Type B pancreatic cell (in vitro differentiated cells): ENCODE measurements at regions not wholly inside any gene's neighbourhood (a gene's known extent, or its start where the extent isn't known, plus 50 kb on each side); places are given as distances from the start of the nearest gene placed in this dataset.

Source experiments
- DNase-seq: peaks from one replicate; pipeline ENCODE4 v3.0.0; 2021; ENCODE audit warnings: mixed read lengths; ENCODE audit not compliant: unreplicated experiment; ENCODE audit errors: extremely low spot score
- H3K27ac Mint-ChIP-seq: 2 replicates; pipeline ENCODE4 v1.8.0; 2021; ENCODE audit warnings: mild to moderate bottlenecking, mixed read lengths
- H3K27me3 Mint-ChIP-seq: 2 replicates; pipeline ENCODE4 v1.8.0; 2021; ENCODE audit warnings: mixed read lengths
- H3K36me3 Mint-ChIP-seq: 2 replicates; pipeline ENCODE4 v1.8.0; 2021; ENCODE audit warnings: mixed read lengths
- H3K4me1 Mint-ChIP-seq: one replicate; pipeline ENCODE4 v1.8.0; 2021; ENCODE audit warnings: mixed read lengths; ENCODE audit not compliant: unreplicated experiment
- H3K4me3 Mint-ChIP-seq: 2 replicates; pipeline ENCODE4 v1.8.0; 2021; ENCODE audit warnings: mild to moderate bottlenecking, mixed read lengths
- H3K9me3 Mint-ChIP-seq: 2 replicates; pipeline ENCODE4 v1.8.0; 2021; ENCODE audit warnings: mixed read lengths
- CTCF ChIP-seq: fragments of 200-600 bp; sonication (generic); conservative IDR thresholded peaks from 2 replicates; pipeline ENCODE4 v1.5.0; 2021; ENCODE audit warnings: antibody characterized with exemption, mild to moderate bottlenecking

- DNase-seq, result no peak
- Mint-ChIP-seq H3K4me1 (peaks cover 4% of the 10 kb centered on the region), H3K27ac (no peak overlapping the region), H3K36me3 (no peaks in the 10 kb centered on the region), H3K4me3 (no peak overlapping the region), H3K9me3 (no peaks in the 10 kb centered on the region), H3K27me3 (no peaks in the 10 kb centered on the region)
- no peak for TF ChIP-seq CTCF
These were observed 1222.3 kb upstream of the SLC10A2 start for GRCh38 chr13:104288496-104288895.

- H3K4me1 Mint-ChIP-seq, result peaks cover 4% of the 10 kb centered on the region
- H3K4me3 Mint-ChIP-seq, result no peak overlapping the region
- H3K36me3 Mint-ChIP-seq, result no peaks in the 10 kb centered on the region
- no peak overlapping the region for H3K27ac Mint-ChIP-seq
- TF ChIP-seq CTCF, result no peak
- no peaks in the 10 kb centered on the region for H3K27me3 Mint-ChIP-seq
- H3K9me3 Mint-ChIP-seq, result no peaks in the 10 kb centered on the region
- no peak for DNase-seq
These were observed 1220.5 kb upstream of the SLC10A2 start for GRCh38 chr13:104286566-104287290.

GRCh38 chr13:104281910-104282309 lies 1215.7 kb upstream of the SLC10A2 start:
- no peak for DNase-seq
- no peak overlapping the region for H3K27ac Mint-ChIP-seq
- no peaks in the 10 kb centered on the region for H3K27me3 Mint-ChIP-seq
- TF ChIP-seq CTCF, result no peak
- H3K36me3 Mint-ChIP-seq, result no peaks in the 10 kb centered on the region
- H3K4me1 Mint-ChIP-seq, result peaks cover 2% of the 10 kb centered on the region
- H3K4me3 Mint-ChIP-seq, result no peak overlapping the region
- H3K9me3 Mint-ChIP-seq, result no peaks in the 10 kb centered on the region

- H3K27ac Mint-ChIP-seq, result no peak overlapping the region
- no peak for TF ChIP-seq CTCF
These were observed 1204.5 kb upstream of the SLC10A2 start for GRCh38 chr13:104270731-104271130.

GRCh38 chr13:104267206-104267811 lies 1201.1 kb upstream of the SLC10A2 start:
- H3K9me3 Mint-ChIP-seq, result peaks cover 13% of the 10 kb centered on the region
- no peaks in the 10 kb centered on the region for H3K4me1 Mint-ChIP-seq
- H3K36me3 Mint-ChIP-seq, result no peaks in the 10 kb centered on the region
- TF ChIP-seq CTCF, result no peak
- no peak overlapping the region for H3K27ac Mint-ChIP-seq
- no peak overlapping the region for H3K4me3 Mint-ChIP-seq
- H3K27me3 Mint-ChIP-seq, result no peaks in the 10 kb centered on the region
- DNase-seq, result no peak

More at GRCh38 chr13:104270731-104271130, 1204.5 kb upstream of the SLC10A2 start:
- no peak for DNase-seq
- Mint-ChIP-seq H3K27me3 (no peaks in the 10 kb centered on the region), H3K36me3 (no peaks in the 10 kb centered on the region), H3K4me3 (no peak overlapping the region), H3K4me1 (no peaks in the 10 kb centered on the region), H3K9me3 (peaks cover 13% of the 10 kb centered on the region)
